Endothelial cell of umbilical vein (primary cell): ENCODE measurements at regions not wholly inside any gene's neighbourhood (a gene's known extent, or its start where the extent isn't known, plus 50 kb on each side); places are given as distances from the start of the nearest gene placed in this dataset.

ENCODE experiments used
- BruUV-seq: library from RNA; stranded (reverse); fragments of 400-500 nt; replicated peaks from 2 replicates; lab custom pipeline; 2021; lab: Mats Ljungman, UMichigan
- CTCF ChIA-PET: fragments of 300-600, 350-600 bp; sonication (Branson Sonifier 250); formaldehyde crosslinking; loops from one replicate; lab custom pipeline; 2021; ENCODE audit warnings: antibody characterized with exemption, inconsistent platforms; lab: Charles Lee
- POLR2A ChIA-PET: fragments of 300-600, 350-600 bp; sonication (Branson Sonifier 250); formaldehyde crosslinking; loops from one replicate; lab custom pipeline; 2021; ENCODE audit warnings: antibody characterized with exemption, inconsistent platforms; lab: Charles Lee
- DNase-seq: peaks from one replicate; pipeline ENCODE4 v3.0.0-alpha.2; 2011; ENCODE audit warnings: low read depth, low spot score
- FAIRE-seq: peaks from 2 replicates; lab custom pipeline; 2011; peaks lifted over from hg19 to GRCh38; lab: Jason Lieb, UNC
- H2AFZ ChIP-seq: 2 replicates; pipeline ENCODE4 v1.6.0; 2012; ENCODE audit warnings: low read depth, low read length, control low read depth, inconsistent platforms
- H3K27ac ChIP-seq: 2 replicates; pipeline ENCODE4 v1.5.1; 2011; ENCODE audit warnings: low read depth, mild to moderate bottlenecking, control low read depth, low read length, moderate library complexity; ENCODE audit not compliant: insufficient read depth
- H3K27me3 ChIP-seq, 2 experiments: 2 replicates each; pipeline versions ENCODE4 v1.6.0 to v1.6.1; 2011; ENCODE audit warnings: low read length in 2 of 2, mixed read lengths in 1 of 2; ENCODE audit not compliant: control insufficient read depth in 2 of 2, insufficient read depth in 2 of 2
- H3K36me3 ChIP-seq, 2 experiments: 2 replicates in 1 of 2; 3 replicates in 1 of 2; pipeline ENCODE4 v1.5.1; 2011; ENCODE audit warnings: low read length in 2 of 2, mild to moderate bottlenecking in 1 of 2, moderate library complexity in 1 of 2; ENCODE audit not compliant: control insufficient read depth in 2 of 2, insufficient read depth in 2 of 2; ENCODE audit errors: extremely low read depth in 1 of 2
- H3K4me1 ChIP-seq: 3 replicates; pipeline ENCODE4 v1.5.1; 2011; ENCODE audit warnings: mild to moderate bottlenecking, low read length; ENCODE audit not compliant: control insufficient read depth, insufficient read depth; ENCODE audit errors: extremely low read depth
- H3K4me2 ChIP-seq: 2 replicates; pipeline ENCODE4 v1.6.1; 2011; ENCODE audit warnings: low read length, control low read depth, mixed read lengths; ENCODE audit not compliant: insufficient read depth
- H3K4me3 ChIP-seq, 3 experiments: fragments of 200-600 bp in 1 of 3; sonication (generic), shearing (Covaris generic) in 1 of 3; replicated peaks in 1 of 3; 2 replicates each; pipeline ENCODE4 v1.5.1; 2011 to 2016; ENCODE audit warnings: control low read depth in 3 of 3, low read length in 3 of 3, mild to moderate bottlenecking in 2 of 3, inconsistent platforms in 1 of 3, low read depth in 1 of 3, moderate library complexity in 1 of 3; ENCODE audit not compliant: insufficient read depth in 1 of 3
- H3K79me2 ChIP-seq: 2 replicates; pipeline ENCODE4 v1.6.0; 2012; ENCODE audit warnings: low read length, inconsistent platforms; ENCODE audit not compliant: control insufficient read depth, insufficient read depth
- H3K9ac ChIP-seq: replicated peaks from 2 replicates; pipeline ENCODE3; 2011; ENCODE audit warnings: low read length, control low read depth; ENCODE audit not compliant: insufficient read depth; ENCODE audit errors: extremely low read depth
- H3K9me1 ChIP-seq: replicated peaks from 3 replicates; pipeline ENCODE4 v1.6.0; 2011; ENCODE audit warnings: mild to moderate bottlenecking, low read length; ENCODE audit not compliant: control insufficient read depth, insufficient read depth; ENCODE audit errors: extremely low read depth
- H3K9me3 ChIP-seq: replicated peaks from 2 replicates; pipeline ENCODE4 v1.5.1; 2012; ENCODE audit warnings: low read length, inconsistent platforms; ENCODE audit not compliant: control insufficient read depth, insufficient read depth
- H4K20me1 ChIP-seq: replicated peaks from 2 replicates; pipeline ENCODE3; 2011; ENCODE audit warnings: mild to moderate bottlenecking, low read length; ENCODE audit not compliant: control insufficient read depth, insufficient read depth; ENCODE audit errors: extremely low read depth
- EZH2 ChIP-seq: IDR thresholded peaks from 2 replicates; pipeline ENCODE4 v1.6.1; 2012; ENCODE audit warnings: borderline replicate concordance, low read depth, mild to moderate bottlenecking, moderate library complexity, low read length, inconsistent platforms; ENCODE audit not compliant: severe bottlenecking
- FOS ChIP-seq: IDR thresholded peaks from 2 replicates; pipeline ENCODE4 v1.6.1; 2011; ENCODE audit warnings: mild to moderate bottlenecking, low read length, moderate library complexity, borderline replicate concordance; ENCODE audit not compliant: insufficient read depth
- GATA2 ChIP-seq: IDR thresholded peaks from 2 replicates; pipeline ENCODE4 v1.7.0; 2011; ENCODE audit warnings: low read depth, mild to moderate bottlenecking, moderate library complexity, mixed read lengths, low read length; ENCODE audit not compliant: insufficient read length, insufficient read depth
- JUN ChIP-seq: IDR thresholded peaks from 2 replicates; pipeline ENCODE4 v1.6.1; 2011; ENCODE audit warnings: borderline replicate concordance, low read depth; ENCODE audit not compliant: insufficient read length, insufficient read depth
- MAX ChIP-seq: IDR thresholded peaks from 2 replicates; pipeline ENCODE4 v1.6.1; 2011; ENCODE audit not compliant: insufficient read depth, insufficient read length
- MYC ChIP-seq: IDR thresholded peaks from one replicate; pipeline ENCODE4 v1.6.1; 2011; ENCODE audit warnings: mild to moderate bottlenecking, low read depth, low read length
- POLR2A ChIP-seq: IDR thresholded peaks from 2 replicates; pipeline ENCODE4 v1.6.1; 2012; ENCODE audit warnings: low read depth, mild to moderate bottlenecking, control low read depth, low read length
- POLR2AphosphoS5 ChIP-seq: IDR thresholded peaks from 2 replicates; pipeline ENCODE4 v1.6.1; 2012; ENCODE audit warnings: low read depth, mild to moderate bottlenecking, control low read depth, low read length, moderate library complexity; ENCODE audit not compliant: insufficient read depth
- dilution Hi-C: fragments of 300-500 bp; cut with MboI; formaldehyde crosslinking; loops from one replicate; pipeline ENCODE4 v1.15.0; 2019; ENCODE audit warnings: low sequenced_read_pairs; ENCODE audit not compliant: extremely low pct_ligation_motif_present
- intact Hi-C: fragments of 100-400 bp; cut with micrococcal nuclease; formaldehyde crosslinking; loops from one replicate; pipeline ENCODE4 v1.10.0; 2022
- TF ChIP-seq, protein P1 (sequence below), 2 donors: IDR thresholded peaks; 1 replicate in 1 of 2; 2 replicates in 1 of 2; pipeline ENCODE4 v1.5.1; 2011; ENCODE audit warnings: low read length in 2 of 2, mild to moderate bottlenecking in 2 of 2, moderate library complexity in 2 of 2, control low read depth in 1 of 2, inconsistent platforms in 1 of 2, low read depth in 1 of 2; ENCODE audit not compliant: insufficient read depth in 1 of 2; ENCODE audit errors: extremely low read depth in 1 of 2

DNA sequence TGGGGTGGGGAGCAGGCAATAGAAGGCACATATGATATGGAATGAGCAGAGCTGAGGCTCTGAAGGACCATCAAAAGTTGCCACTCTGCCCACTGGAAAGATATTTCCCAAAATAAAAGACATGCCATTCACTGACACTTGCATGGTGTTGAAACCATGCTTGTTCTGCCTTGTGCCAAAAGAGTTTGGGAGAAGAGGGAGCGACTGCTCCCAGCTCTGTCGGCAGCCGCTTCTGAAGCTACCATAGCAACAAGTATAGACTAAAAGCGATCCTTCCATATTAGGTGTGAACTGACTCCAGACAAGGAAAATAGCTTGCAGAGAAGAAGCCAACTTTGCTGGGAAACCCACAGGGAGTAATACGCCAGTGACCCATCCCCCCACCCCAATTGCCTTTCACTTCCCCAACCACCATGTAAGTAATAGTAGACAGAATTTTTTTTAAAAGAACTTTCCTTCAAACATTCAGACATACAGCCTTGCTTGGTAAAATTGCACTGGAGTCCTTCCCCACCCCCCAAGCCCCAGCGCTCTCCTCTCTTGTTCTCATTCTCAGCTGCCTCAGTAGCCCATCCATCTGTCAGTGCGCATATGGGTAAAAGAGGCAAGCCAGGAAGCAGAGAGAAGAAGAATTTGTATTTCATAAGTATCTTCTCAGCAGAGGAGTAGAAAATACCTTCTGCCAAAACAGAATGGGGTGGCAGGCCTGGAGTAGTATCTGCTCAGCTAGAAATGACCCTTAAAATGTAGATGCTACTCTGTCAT lies 263.7 kb downstream of the OMA1 start:
- no peaks in the 10 kb centered on the region for H3K36me3 ChIP-seq
- FAIRE-seq = no peak
- H3K4me3 ChIP-seq = no peak overlapping the region
- no peak overlapping the region for H2AFZ ChIP-seq
- no peak overlapping the region for H3K9ac ChIP-seq
- BruUV-seq = no TSS peak
- no peaks in the 10 kb centered on the region for H3K4me1 ChIP-seq
- H4K20me1 ChIP-seq = no peaks in the 10 kb centered on the region
- H3K27me3 ChIP-seq = no peaks in the 10 kb centered on the region
- no peaks in the 10 kb centered on the region for H3K79me2 ChIP-seq
- TF ChIP-seq POLR2A (no peak), POLR2AphosphoS5 (no peak), MAX (no peak), EZH2 (no peak), GATA2 (no peak), JUN (no peak), FOS (no peak), MYC (no peak)
- TF ChIP-seq, protein P1, sequence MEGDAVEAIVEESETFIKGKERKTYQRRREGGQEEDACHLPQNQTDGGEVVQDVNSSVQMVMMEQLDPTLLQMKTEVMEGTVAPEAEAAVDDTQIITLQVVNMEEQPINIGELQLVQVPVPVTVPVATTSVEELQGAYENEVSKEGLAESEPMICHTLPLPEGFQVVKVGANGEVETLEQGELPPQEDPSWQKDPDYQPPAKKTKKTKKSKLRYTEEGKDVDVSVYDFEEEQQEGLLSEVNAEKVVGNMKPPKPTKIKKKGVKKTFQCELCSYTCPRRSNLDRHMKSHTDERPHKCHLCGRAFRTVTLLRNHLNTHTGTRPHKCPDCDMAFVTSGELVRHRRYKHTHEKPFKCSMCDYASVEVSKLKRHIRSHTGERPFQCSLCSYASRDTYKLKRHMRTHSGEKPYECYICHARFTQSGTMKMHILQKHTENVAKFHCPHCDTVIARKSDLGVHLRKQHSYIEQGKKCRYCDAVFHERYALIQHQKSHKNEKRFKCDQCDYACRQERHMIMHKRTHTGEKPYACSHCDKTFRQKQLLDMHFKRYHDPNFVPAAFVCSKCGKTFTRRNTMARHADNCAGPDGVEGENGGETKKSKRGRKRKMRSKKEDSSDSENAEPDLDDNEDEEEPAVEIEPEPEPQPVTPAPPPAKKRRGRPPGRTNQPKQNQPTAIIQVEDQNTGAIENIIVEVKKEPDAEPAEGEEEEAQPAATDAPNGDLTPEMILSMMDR (IDR thresholded peaks at IDR 0.05; ENCODE audit: extremely low read depth in 1 of 2, insufficient read depth in 1 of 2, low read depth in 1 of 2, low read length in 2 of 2) = no peak
- ChIA-PET CTCF (no interaction called here), POLR2A (no interaction called here)
- dilution Hi-C loops = no loop called here
- H3K9me1 ChIP-seq = no peaks in the 10 kb centered on the region
- no peak overlapping the region for H3K27ac ChIP-seq
- H3K9me3 ChIP-seq = no peaks in the 10 kb centered on the region
- no peak overlapping the region for H3K4me2 ChIP-seq
- no peak for DNase-seq
- intact Hi-C loops = no loop called here
